Tibial nerve (tissue), 4 donors: ENCODE measurements at regions not wholly inside any gene's neighbourhood (a gene's known extent, or its start where the extent isn't known, plus 50 kb on each side); places are given as distances from the start of the nearest gene placed in this dataset.

Experiments
- DNase-seq, 2 donors: peaks; one replicate each; pipeline ENCODE4 v3.0.0-alpha.2; 2019; ENCODE audit warnings: low spot score in 2 of 2
- H3K27ac ChIP-seq, 4 donors: fragments of 200-600 bp; sonication (generic) in 3 of 4; one replicate each; pipeline ENCODE4 v1.5.1; 2017 to 2019; ENCODE audit warnings: mild to moderate bottlenecking in 1 of 4
- H3K27me3 ChIP-seq, 2 donors: fragments of 200-600 bp; sonication (generic) in 1 of 2; one replicate each; pipeline versions ENCODE4 v1.5.1 to v1.6.0; 2017 to 2019
- H3K36me3 ChIP-seq, 3 donors: fragments of 200-600 bp; sonication (generic); one replicate each; pipeline ENCODE4 v1.5.1; 2018 to 2019
- H3K4me1 ChIP-seq, 4 donors: fragments of 200-600 bp; sonication (generic) in 3 of 4; one replicate each; pipeline ENCODE4 v1.5.1; 2017 to 2019
- H3K4me3 ChIP-seq, 4 donors: fragments of 200-600 bp; sonication (generic) in 3 of 4; one replicate each; pipeline ENCODE4 v1.5.1; 2017 to 2019; ENCODE audit warnings: mild to moderate bottlenecking in 1 of 4, moderate library complexity in 1 of 4
- H3K9me3 ChIP-seq, 4 donors: fragments of 200-600 bp; sonication (generic) in 3 of 4; one replicate each; pipeline ENCODE4 v1.5.1; 2017 to 2019
- CTCF ChIP-seq, 5 experiments: fragments of 200-600 bp in 3 of 5; fragments of 450-650 bp in 2 of 5; sonication (generic) in 3 of 5; IDR thresholded peaks; one replicate each; pipeline ENCODE4 v1.5.1; 2016 to 2019; ENCODE audit warnings: antibody characterized with exemption in 5 of 5, mild to moderate bottlenecking in 3 of 5, moderate library complexity in 2 of 5
- EP300 ChIP-seq, 2 donors: sonication (generic); formaldehyde crosslinking; IDR thresholded peaks; one replicate each; pipeline ENCODE4 v1.6.1; 2017; ENCODE audit warnings: antibody characterized with exemption in 2 of 2, mild to moderate bottlenecking in 1 of 2
- POLR2A ChIP-seq, 2 donors: fragments of 450-650 bp; IDR thresholded peaks; one replicate each; pipeline ENCODE4 v1.6.1; 2017; ENCODE audit warnings: antibody characterized with exemption in 2 of 2, mild to moderate bottlenecking in 2 of 2, moderate library complexity in 2 of 2
- whole genome bisulfite sequencing, 2 donors: methylation state at CpG; one replicate each; pipeline ENCODE4 v1.1.5; 2018; 5-methylcytosine and 5-hydroxymethylcytosine counted together

- Histone ChIP-seq H3K4me1 (no peaks in the 10 kb centered on the region), H3K4me3 (no peak overlapping the region), H3K36me3 (no peaks in the 10 kb centered on the region), H3K27ac (no peak overlapping the region), H3K9me3 (no peaks in the 10 kb centered on the region), H3K27me3 (no peaks in the 10 kb centered on the region)
- 71 to 72% methylated on average over 3 of the region's 3 CpGs for WGBS, 2 donors
- DNase-seq = no peak
- TF ChIP-seq EP300 (IDR thresholded peaks at IDR 0.05) = no peak
- TF ChIP-seq POLR2A (IDR thresholded peaks at IDR 0.05) = no peak
- no peak for TF ChIP-seq CTCF (IDR thresholded peaks at IDR 0.05)
Observed at GRCh38 chr4:100695039-100695654, 177.3 kb upstream of the EMCN start.

- no peak for DNase-seq
- H3K4me1 ChIP-seq = no peaks in the 10 kb centered on the region
- no peak for TF ChIP-seq EP300 (IDR thresholded peaks at IDR 0.05)
- TF ChIP-seq POLR2A (IDR thresholded peaks at IDR 0.05) = no peak
- TF ChIP-seq CTCF (IDR thresholded peaks at IDR 0.05) = no peak
- H3K27me3 ChIP-seq = no peaks in the 10 kb centered on the region
- H3K27ac ChIP-seq = no peak overlapping the region
- H3K9me3 ChIP-seq = no peaks in the 10 kb centered on the region
- H3K36me3 ChIP-seq = no peaks in the 10 kb centered on the region
- WGBS, 2 donors = 93 to 94% methylated on average over 2 of the region's 2 CpGs
- no peak overlapping the region for H3K4me3 ChIP-seq
Observed at GRCh38 chr4:100694467-100694866, 176.6 kb upstream of the EMCN start.

- Histone ChIP-seq H3K36me3 (no peaks in the 10 kb centered on the region), H3K4me1 (peaks cover 0 to 4% (median 0%) of the 10 kb centered on the region in 4 donors), H3K27me3 (no peaks in the 10 kb centered on the region), H3K9me3 (no peaks in the 10 kb centered on the region), H3K4me3 (no peak overlapping the region), H3K27ac (no peak overlapping the region)
- 88 to 91% methylated on average over 1 of the region's 1 CpG for WGBS, 2 donors
- no peak for TF ChIP-seq POLR2A (IDR thresholded peaks at IDR 0.05)
- no peak for TF ChIP-seq CTCF (IDR thresholded peaks at IDR 0.05)
- no peak for TF ChIP-seq EP300 (IDR thresholded peaks at IDR 0.05)
- DNase-seq = no peak
Observed at GRCh38 chr4:100690812-100691211, 173.0 kb upstream of the EMCN start.

- H3K27me3 ChIP-seq = no peaks in the 10 kb centered on the region
- H3K4me1 ChIP-seq = peaks cover 0 to 4% (median 0%) of the 10 kb centered on the region in 4 donors
- no peaks in the 10 kb centered on the region for H3K36me3 ChIP-seq
- H3K4me3 ChIP-seq = no peak overlapping the region
- TF ChIP-seq CTCF (IDR thresholded peaks at IDR 0.05) = no peak
- no peak for TF ChIP-seq POLR2A (IDR thresholded peaks at IDR 0.05)
- no peak for TF ChIP-seq EP300 (IDR thresholded peaks at IDR 0.05)
- no peak for DNase-seq
- no peaks in the 10 kb centered on the region for H3K9me3 ChIP-seq
- 93 to 98% methylated on average over 2 of the region's 2 CpGs for WGBS, 2 donors
- no peak overlapping the region for H3K27ac ChIP-seq
Observed at GRCh38 chr4:100688368-100688767, 170.5 kb upstream of the EMCN start.

GRCh38 chr4:100682477-100683218 lies 164.8 kb upstream of the EMCN start:
- Histone ChIP-seq H3K27me3 (no peaks in the 10 kb centered on the region), H3K27ac (no peak overlapping the region), H3K4me1 (peaks cover 0 to 4% (median 0%) of the 10 kb centered on the region in 4 donors), H3K4me3 (no peak overlapping the region), H3K36me3 (no peaks in the 10 kb centered on the region), H3K9me3 (no peaks in the 10 kb centered on the region)
- DNase-seq = no peak
- TF ChIP-seq POLR2A (IDR thresholded peaks at IDR 0.05) = no peak
- no peak for TF ChIP-seq CTCF (IDR thresholded peaks at IDR 0.05)
- no peak for TF ChIP-seq EP300 (IDR thresholded peaks at IDR 0.05)
- 85 to 88% methylated on average over 12 of the region's 12 CpGs for WGBS, 2 donors
